ENCODE measurements at regions not wholly inside any gene's neighbourhood (a gene's known extent, or its start where the extent isn't known, plus 50 kb on each side); places are given as distances from the start of the nearest gene placed in this dataset.
"Not testable (repeated sequence)": the region's sequence is repeated elsewhere in the genome, so short reads cannot be mapped to it uniquely, and the experiment has no call there.

- intact Hi-C loops (cut with micrococcal nuclease) = no loop called here
These were observed 585.0 kb upstream of the ZP4 start for GRCh38 chr1:238475712-238476111.

- intact Hi-C loops (cut with micrococcal nuclease) = no loop called here
These were observed 583.5 kb upstream of the ZP4 start for GRCh38 chr1:238474263-238474662.

- intact Hi-C loops (cut with micrococcal nuclease) = no loop called here
These were observed 578.5 kb upstream of the ZP4 start for GRCh38 chr1:238469146-238469631.

- intact Hi-C loops (cut with micrococcal nuclease) = no loop called here
These were observed 577.3 kb upstream of the ZP4 start for GRCh38 chr1:238468068-238468467.

- intact Hi-C loops (cut with micrococcal nuclease) = no loop called here
These were observed 575.7 kb upstream of the ZP4 start for GRCh38 chr1:238466459-238466858.

GRCh38 chr1:238465449-238465848 is 574.7 kb upstream of the ZP4 start:
- intact Hi-C loops (cut with micrococcal nuclease) = no loop called here

- intact Hi-C loops (cut with micrococcal nuclease) = no loop called here
These were observed 568.2 kb upstream of the ZP4 start for GRCh38 chr1:238458899-238459298.

GRCh38 chr1:238457610-238458009 is 566.9 kb upstream of the ZP4 start:
- intact Hi-C loops (cut with micrococcal nuclease) = no loop called here

GRCh38 chr1:238451781-238452310 is 561.1 kb upstream of the ZP4 start:
- intact Hi-C loops (cut with micrococcal nuclease) = no loop called here

- intact Hi-C loops (cut with micrococcal nuclease) = no loop called here
These were observed 560.3 kb upstream of the ZP4 start for GRCh38 chr1:238450976-238451375.

GRCh38 chr1:238443687-238444086 is 553.0 kb upstream of the ZP4 start:
- intact Hi-C loops (cut with micrococcal nuclease) = no loop called here

GRCh38 chr1:238439511-238439910 is 548.8 kb upstream of the ZP4 start:
- intact Hi-C loops (cut with micrococcal nuclease) = no loop called here

GRCh38 chr1:238438311-238439270 is 547.9 kb upstream of the ZP4 start:
- intact Hi-C loops (cut with micrococcal nuclease) = no loop called here

GRCh38 chr1:238429703-238430102 is 539.0 kb upstream of the ZP4 start:
- intact Hi-C loops (cut with micrococcal nuclease) = not testable (repeated sequence)

- intact Hi-C loops (cut with micrococcal nuclease) = no loop called here
These were observed 528.5 kb upstream of the ZP4 start for GRCh38 chr1:238419209-238419608.

- intact Hi-C loops (cut with micrococcal nuclease) = no loop called here
These were observed 519.2 kb upstream of the ZP4 start for GRCh38 chr1:238409932-238410331.

GRCh38 chr1:238409191-238409850 is 518.6 kb upstream of the ZP4 start:
- intact Hi-C loops (cut with micrococcal nuclease) = no loop called here

- intact Hi-C loops (cut with micrococcal nuclease) = no loop called here
These were observed 518.0 kb upstream of the ZP4 start for GRCh38 chr1:238408737-238409136.

GRCh38 chr1:238406098-238406860 is 515.6 kb upstream of the ZP4 start:
- intact Hi-C loops (cut with micrococcal nuclease) = no loop called here

- intact Hi-C loops (cut with micrococcal nuclease) = no loop called here
These were observed 514.2 kb upstream of the ZP4 start for GRCh38 chr1:238404921-238405320.

GRCh38 chr1:238404481-238404880 is 513.8 kb upstream of the ZP4 start:
- intact Hi-C loops (cut with micrococcal nuclease) = no loop called here
